Glutamatergic neuron (in vitro differentiated cells): ENCODE measurements at regions not wholly inside any gene's neighbourhood (a gene's known extent, or its start where the extent isn't known, plus 50 kb on each side); places are given as distances from the start of the nearest gene placed in this dataset.

ENCODE experiments used
- DNase-seq: peaks from one replicate; pipeline ENCODE4 v3.0.0; 2022
- H3K27ac Mint-ChIP-seq: one replicate; pipeline ENCODE4 v1.8.0; 2020; ENCODE audit warnings: mild to moderate bottlenecking, mixed read lengths, inconsistent platforms; ENCODE audit not compliant: unreplicated experiment
- H3K27me3 Mint-ChIP-seq: one replicate; pipeline ENCODE4 v1.8.0; 2020; ENCODE audit warnings: mild to moderate bottlenecking, moderate library complexity, mixed read lengths, inconsistent platforms; ENCODE audit not compliant: unreplicated experiment
- H3K36me3 Mint-ChIP-seq: one replicate; pipeline ENCODE4 v1.8.0; 2020; ENCODE audit warnings: mild to moderate bottlenecking, mixed read lengths, inconsistent platforms; ENCODE audit not compliant: unreplicated experiment
- H3K4me1 Mint-ChIP-seq: one replicate; pipeline ENCODE4 v1.8.0; 2020; ENCODE audit warnings: mild to moderate bottlenecking, low read depth, mixed read lengths, inconsistent platforms; ENCODE audit not compliant: unreplicated experiment
- H3K4me3 Mint-ChIP-seq: one replicate; pipeline ENCODE4 v1.8.0; 2020; ENCODE audit warnings: mild to moderate bottlenecking, mixed read lengths, inconsistent platforms; ENCODE audit not compliant: unreplicated experiment
- H3K9me3 Mint-ChIP-seq: one replicate; pipeline ENCODE4 v1.8.0; 2020; ENCODE audit warnings: mild to moderate bottlenecking, moderate library complexity, mixed read lengths, inconsistent platforms; ENCODE audit not compliant: unreplicated experiment
- CTCF ChIP-seq: fragments of 200-600 bp; sonication (generic); IDR thresholded peaks from one replicate; pipeline ENCODE4 v1.5.0; 2021; ENCODE audit not compliant: partially characterized antibody, unreplicated experiment

GRCh38 chr6:87847135-87847829 is 145.2 kb upstream of the AKIRIN2 start:
- Mint-ChIP-seq H3K36me3 (no peaks in the 10 kb centered on the region), H3K4me3 (no peak overlapping the region), H3K9me3 (no peaks in the 10 kb centered on the region), H3K4me1 (peaks cover 5% of the 10 kb centered on the region), H3K27me3 (peaks cover 1% of the 10 kb centered on the region), H3K27ac (no peak overlapping the region)
- TF ChIP-seq CTCF: no peak
- no peak for DNase-seq

GRCh38 chr6:87846434-87846833 is 144.4 kb upstream of the AKIRIN2 start:
- TF ChIP-seq CTCF: no peak
- H3K27ac Mint-ChIP-seq: no peak overlapping the region
- H3K27me3 Mint-ChIP-seq: peaks cover 1% of the 10 kb centered on the region
- no peak overlapping the region for H3K4me3 Mint-ChIP-seq
- H3K4me1 Mint-ChIP-seq: peaks cover 5% of the 10 kb centered on the region
- no peak for DNase-seq
- H3K36me3 Mint-ChIP-seq: no peaks in the 10 kb centered on the region
- no peaks in the 10 kb centered on the region for H3K9me3 Mint-ChIP-seq

- TF ChIP-seq CTCF: no peak
- Mint-ChIP-seq H3K4me1 (no peaks in the 10 kb centered on the region), H3K27me3 (no peaks in the 10 kb centered on the region), H3K27ac (no peak overlapping the region), H3K4me3 (no peak overlapping the region), H3K36me3 (no peaks in the 10 kb centered on the region), H3K9me3 (no peaks in the 10 kb centered on the region)
- no peak for DNase-seq
Measured at GRCh38 chr6:87840324-87840723, 138.3 kb upstream of the AKIRIN2 start.

- H3K27me3 Mint-ChIP-seq: peaks cover 2% of the 10 kb centered on the region
Measured at GRCh38 chr6:87837876-87838275, 135.8 kb upstream of the AKIRIN2 start.

More at GRCh38 chr6:87837876-87838275, 135.8 kb upstream of the AKIRIN2 start:
- no peak for DNase-seq
- H3K36me3 Mint-ChIP-seq: no peaks in the 10 kb centered on the region
- no peak overlapping the region for H3K4me3 Mint-ChIP-seq
- H3K27ac Mint-ChIP-seq: no peak overlapping the region
- peaks cover 3% of the 10 kb centered on the region for H3K4me1 Mint-ChIP-seq
- H3K9me3 Mint-ChIP-seq: no peaks in the 10 kb centered on the region
- TF ChIP-seq CTCF: no peak
